Nephron (organoid): ENCODE measurements at regions not wholly inside any gene's neighbourhood (a gene's known extent, or its start where the extent isn't known, plus 50 kb on each side); places are given as distances from the start of the nearest gene placed in this dataset.
"Not testable (repeated sequence)": the region's sequence is repeated elsewhere in the genome, so short reads cannot be mapped to it uniquely, and the experiment has no call there.

ENCODE experiments used
- H3K27ac Mint-ChIP-seq, 3 experiments: 2 replicates each; pipeline ENCODE4 v1.8.0; 2020; ENCODE audit warnings: mixed read lengths in 3 of 3, mild to moderate bottlenecking in 2 of 3, moderate library complexity in 1 of 3
- H3K27me3 Mint-ChIP-seq: 2 replicates; pipeline ENCODE4 v1.8.0; 2021; ENCODE audit warnings: low read depth, mild to moderate bottlenecking, moderate library complexity, mixed read lengths
- H3K36me3 Mint-ChIP-seq: 2 replicates; pipeline ENCODE4 v1.8.0; 2020; ENCODE audit warnings: low read depth, mixed read lengths
- H3K4me1 Mint-ChIP-seq: 2 replicates; pipeline ENCODE4 v1.8.0; 2020; ENCODE audit warnings: mixed read lengths
- H3K4me3 Mint-ChIP-seq, 3 experiments: 2 replicates each; pipeline ENCODE4 v1.8.0; 2020; ENCODE audit warnings: mild to moderate bottlenecking in 3 of 3, mixed read lengths in 3 of 3, moderate library complexity in 2 of 3
- H3K9me3 Mint-ChIP-seq: 2 replicates; pipeline ENCODE4 v1.8.0; 2020; ENCODE audit warnings: mixed read lengths
- CTCF ChIP-seq, 3 experiments: fragments of 200-600 bp; sonication (generic); IDR thresholded peaks; one replicate each; pipeline ENCODE4 v1.5.0; 2021; ENCODE audit warnings: antibody characterized with exemption in 3 of 3; ENCODE audit not compliant: unreplicated experiment in 3 of 3

GRCh38 chr1:161454865-161455707 lies 50.2 kb upstream of the FCGR2A start:
- not testable (repeated sequence) for H3K4me3 Mint-ChIP-seq, H3K36me3 Mint-ChIP-seq, H3K27me3 Mint-ChIP-seq, H3K4me1 Mint-ChIP-seq, H3K27ac Mint-ChIP-seq, H3K9me3 Mint-ChIP-seq

DNA sequence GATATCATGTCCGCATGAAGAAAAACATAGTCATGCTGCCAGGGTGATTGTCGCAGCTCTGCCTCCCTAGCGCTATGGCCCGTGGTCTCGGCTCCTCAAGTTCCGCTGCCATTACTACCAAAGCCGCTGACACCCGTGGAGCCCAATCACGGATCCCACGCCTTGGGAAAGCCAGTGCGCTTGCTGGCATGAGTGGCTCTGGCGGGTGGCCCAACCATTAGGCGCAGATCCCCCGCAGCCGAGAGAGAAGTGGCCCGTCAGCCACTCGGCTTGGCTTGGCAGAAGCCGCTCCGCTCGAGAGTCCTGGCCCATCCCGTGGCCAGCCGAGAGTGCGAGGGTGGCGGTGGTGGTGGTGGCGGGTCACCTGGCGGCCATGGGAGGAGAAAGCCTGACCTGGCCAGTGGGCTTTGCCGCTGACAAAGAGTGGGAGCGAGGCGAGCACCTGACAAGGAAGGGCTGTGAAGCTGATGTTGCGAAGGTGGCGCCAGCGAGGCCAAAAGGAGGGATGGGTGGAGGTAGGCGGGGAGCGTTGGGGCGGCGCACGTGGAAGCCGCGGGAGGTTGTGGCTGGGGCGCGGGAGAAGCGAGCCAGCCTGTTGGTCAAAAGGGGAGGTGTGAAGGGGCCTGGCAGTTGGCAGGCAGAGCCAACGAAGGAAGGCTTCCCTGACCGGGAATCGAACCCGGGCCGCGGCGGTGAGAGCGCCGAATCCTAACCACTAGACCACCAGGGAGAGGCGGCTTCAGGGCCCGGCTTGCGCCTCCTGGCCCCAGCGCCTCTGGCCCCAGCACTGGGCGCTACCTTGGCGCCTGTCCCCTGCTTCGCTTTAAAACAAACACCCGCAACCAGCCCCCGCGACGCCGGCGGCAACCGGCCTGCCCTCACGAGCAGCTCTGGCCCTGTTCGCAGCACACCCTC lies 51.0 kb upstream of the FCGR2A start:
- not testable (repeated sequence) for H3K4me1 Mint-ChIP-seq

GRCh38 chr1:161451698-161452348 lies 53.4 kb upstream of the FCGR2A start:
- H3K27ac Mint-ChIP-seq, H3K27me3 Mint-ChIP-seq, H3K36me3 Mint-ChIP-seq, H3K9me3 Mint-ChIP-seq, H3K4me1 Mint-ChIP-seq, H3K4me3 Mint-ChIP-seq: not testable (repeated sequence)

More for the DNA sequence above, 51.0 kb upstream of the FCGR2A start:
- not testable (repeated sequence) for H3K9me3 Mint-ChIP-seq, H3K4me3 Mint-ChIP-seq, H3K36me3 Mint-ChIP-seq, H3K27me3 Mint-ChIP-seq, H3K27ac Mint-ChIP-seq

GRCh38 chr1:161447760-161448332 lies 57.4 kb upstream of the FCGR2A start:
- H3K27me3 Mint-ChIP-seq, H3K36me3 Mint-ChIP-seq, H3K9me3 Mint-ChIP-seq, H3K4me1 Mint-ChIP-seq, H3K27ac Mint-ChIP-seq, H3K4me3 Mint-ChIP-seq: not testable (repeated sequence)

GRCh38 chr1:161447040-161447759 lies 58.1 kb upstream of the FCGR2A start:
- H3K27me3 Mint-ChIP-seq: peaks cover 10% of the 10 kb centered on the region
- H3K36me3 Mint-ChIP-seq, H3K4me1 Mint-ChIP-seq, H3K27ac Mint-ChIP-seq, H3K9me3 Mint-ChIP-seq, H3K4me3 Mint-ChIP-seq: not testable (repeated sequence)

GRCh38 chr1:161444725-161445124 lies 60.5 kb upstream of the FCGR2A start:
- peaks cover 19% of the 10 kb centered on the region for H3K27me3 Mint-ChIP-seq
- H3K27ac Mint-ChIP-seq, H3K4me3 Mint-ChIP-seq, H3K36me3 Mint-ChIP-seq, H3K9me3 Mint-ChIP-seq, H3K4me1 Mint-ChIP-seq: not testable (repeated sequence)

- H3K9me3 Mint-ChIP-seq, H3K4me1 Mint-ChIP-seq, H3K4me3 Mint-ChIP-seq, H3K27ac Mint-ChIP-seq, H3K36me3 Mint-ChIP-seq: not testable (repeated sequence)
- peaks cover 23% of the 10 kb centered on the region for H3K27me3 Mint-ChIP-seq
These were observed 61.0 kb upstream of the FCGR2A start for GRCh38 chr1:161444255-161444654.

- Mint-ChIP-seq H3K36me3 (peaks cover 4% of the 10 kb centered on the region), H3K4me1 (peaks cover 9% of the 10 kb centered on the region), H3K27me3 (peaks cover 62% of the 10 kb centered on the region), H3K4me3 (peak overlapping the region; percentile 88 to 89 (median 88)), H3K9me3 (peaks cover 6% of the 10 kb centered on the region), H3K27ac (no peak overlapping the region)
- peak in 2 of 3 experiments; percentile 36 to 51 for TF ChIP-seq CTCF (IDR thresholded peaks at IDR 0.05; ENCODE audit: unreplicated experiment in 3 of 3)
These were observed 64.9 kb upstream of the FCGR2A start for GRCh38 chr1:161440312-161440894.
